Breast epithelium (tissue), 4 donors: ENCODE measurements at regions not wholly inside any gene's neighbourhood (a gene's known extent, or its start where the extent isn't known, plus 50 kb on each side); places are given as distances from the start of the nearest gene placed in this dataset.

Experiments
- DNase-seq, 2 donors: peaks; one replicate each; pipeline ENCODE4 v3.0.0-alpha.2; 2019; ENCODE audit warnings: low spot score in 2 of 2
- H3K27ac ChIP-seq, 2 donors: fragments of 200-600 bp; sonication (generic) in 1 of 2; one replicate each; pipeline ENCODE4 v1.5.1; 2016 to 2019; ENCODE audit warnings: mild to moderate bottlenecking in 1 of 2
- H3K27me3 ChIP-seq, 2 donors: fragments of 200-600 bp; sonication (generic) in 1 of 2; one replicate each; pipeline versions ENCODE4 v1.5.1 to v1.6.0; 2017 to 2019; ENCODE audit warnings: control low read depth in 1 of 2, mild to moderate bottlenecking in 1 of 2
- H3K36me3 ChIP-seq: fragments of 200-600 bp; one replicate; pipeline ENCODE4 v1.5.1; 2019
- H3K4me1 ChIP-seq, 2 donors: fragments of 200-600 bp; sonication (generic); one replicate each; pipeline ENCODE4 v1.5.1; 2016 to 2019; ENCODE audit warnings: control low read depth in 1 of 2
- H3K4me3 ChIP-seq, 3 donors: fragments of 200-600 bp; sonication (generic); 1 replicate in 2 of 3; 2 replicates in 1 of 3; pipeline ENCODE4 v1.5.1; 2016 to 2019; ENCODE audit warnings: mild to moderate bottlenecking in 3 of 3, moderate library complexity in 2 of 3
- H3K9me3 ChIP-seq, 2 donors: fragments of 200-600 bp; sonication (generic) in 1 of 2; one replicate each; pipeline ENCODE4 v1.5.1; 2016 to 2019; ENCODE audit warnings: control low read depth in 1 of 2
- POLR2A ChIP-seq: fragments of 450-650 bp; IDR thresholded peaks from one replicate; pipeline ENCODE4 v1.6.1; 2016; ENCODE audit warnings: antibody characterized with exemption, mild to moderate bottlenecking, moderate library complexity
- POLR2AphosphoS5 ChIP-seq, 3 donors: sonication (generic); formaldehyde crosslinking; IDR thresholded peaks; one replicate each; pipeline ENCODE4 v1.6.1; 2017; ENCODE audit warnings: antibody characterized with exemption in 3 of 3
- intact Hi-C: fragments of 100-400 bp; cut with DNase I; formaldehyde crosslinking; loops from one replicate; pipeline ENCODE4 v1.15.1; 2023; ENCODE audit warnings: low total_unique reads
- TF ChIP-seq, protein P1 (sequence below), 3 donors: fragments of 450-650 bp; IDR thresholded peaks; one replicate each; pipeline ENCODE4 v1.5.1; 2016 to 2017; ENCODE audit warnings: antibody characterized with exemption in 3 of 3, mild to moderate bottlenecking in 3 of 3, moderate library complexity in 3 of 3

DNA sequence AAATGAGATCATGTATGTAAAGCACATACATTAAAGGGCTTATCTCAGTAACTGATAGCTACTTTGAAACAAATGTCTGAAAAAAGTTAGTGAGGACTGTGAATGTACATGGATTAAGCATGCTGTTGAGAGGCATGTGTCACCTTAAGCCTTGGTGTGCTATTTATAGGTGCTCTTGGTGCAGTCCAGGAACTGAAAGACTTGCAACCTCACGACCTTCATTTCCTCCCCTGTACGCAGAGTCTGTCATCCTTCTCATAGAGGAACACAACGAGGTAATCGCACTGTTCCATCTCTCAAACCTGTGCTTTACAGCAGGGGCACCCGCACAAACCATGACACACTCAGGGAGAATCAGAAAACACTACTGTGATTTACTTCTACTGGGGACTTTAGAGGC, 65.6 kb downstream of the UFM1 start:
- Histone ChIP-seq H3K9me3 (no peaks in the 10 kb centered on the region), H3K4me3 (no peak overlapping the region), H3K36me3 (no peaks in the 10 kb centered on the region), H3K27ac (no peak overlapping the region), H3K27me3 (no peaks in the 10 kb centered on the region), H3K4me1 (no peaks in the 10 kb centered on the region)
- no peak for DNase-seq
- TF ChIP-seq POLR2AphosphoS5 (IDR thresholded peaks at IDR 0.05) (no peak), POLR2A (no peak)
- TF ChIP-seq, protein P1, sequence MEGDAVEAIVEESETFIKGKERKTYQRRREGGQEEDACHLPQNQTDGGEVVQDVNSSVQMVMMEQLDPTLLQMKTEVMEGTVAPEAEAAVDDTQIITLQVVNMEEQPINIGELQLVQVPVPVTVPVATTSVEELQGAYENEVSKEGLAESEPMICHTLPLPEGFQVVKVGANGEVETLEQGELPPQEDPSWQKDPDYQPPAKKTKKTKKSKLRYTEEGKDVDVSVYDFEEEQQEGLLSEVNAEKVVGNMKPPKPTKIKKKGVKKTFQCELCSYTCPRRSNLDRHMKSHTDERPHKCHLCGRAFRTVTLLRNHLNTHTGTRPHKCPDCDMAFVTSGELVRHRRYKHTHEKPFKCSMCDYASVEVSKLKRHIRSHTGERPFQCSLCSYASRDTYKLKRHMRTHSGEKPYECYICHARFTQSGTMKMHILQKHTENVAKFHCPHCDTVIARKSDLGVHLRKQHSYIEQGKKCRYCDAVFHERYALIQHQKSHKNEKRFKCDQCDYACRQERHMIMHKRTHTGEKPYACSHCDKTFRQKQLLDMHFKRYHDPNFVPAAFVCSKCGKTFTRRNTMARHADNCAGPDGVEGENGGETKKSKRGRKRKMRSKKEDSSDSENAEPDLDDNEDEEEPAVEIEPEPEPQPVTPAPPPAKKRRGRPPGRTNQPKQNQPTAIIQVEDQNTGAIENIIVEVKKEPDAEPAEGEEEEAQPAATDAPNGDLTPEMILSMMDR (IDR thresholded peaks at IDR 0.05), result no peak
- intact Hi-C loops, result no loop called here

DNA sequence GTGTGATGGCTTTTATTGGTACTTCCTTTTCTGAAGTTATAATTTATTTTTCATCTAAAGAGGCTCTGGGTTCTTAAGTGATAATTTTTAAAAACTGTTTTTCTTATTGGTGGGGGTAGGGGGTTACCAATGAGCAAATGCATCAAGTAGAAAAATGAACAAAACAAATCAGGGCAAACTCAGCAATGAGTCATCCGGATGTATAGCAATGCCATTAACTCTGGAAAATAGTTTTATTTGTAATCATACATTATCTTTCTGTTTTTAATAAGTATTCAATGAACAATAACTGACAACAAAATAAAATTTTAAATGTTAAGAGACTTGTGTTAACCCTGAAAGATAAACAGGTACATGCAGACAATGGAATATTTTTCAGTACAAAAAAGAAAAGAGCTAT, 67.6 kb downstream of the UFM1 start:
- H3K4me3 ChIP-seq, result no peak overlapping the region
- H3K27me3 ChIP-seq, result no peaks in the 10 kb centered on the region
- TF ChIP-seq, protein P1 (IDR thresholded peaks at IDR 0.05), result no peak
- no peaks in the 10 kb centered on the region for H3K4me1 ChIP-seq
- no peak overlapping the region for H3K27ac ChIP-seq
- no peak for DNase-seq
- intact Hi-C loops, result no loop called here
- H3K36me3 ChIP-seq, result no peaks in the 10 kb centered on the region
- H3K9me3 ChIP-seq, result no peaks in the 10 kb centered on the region

DNA sequence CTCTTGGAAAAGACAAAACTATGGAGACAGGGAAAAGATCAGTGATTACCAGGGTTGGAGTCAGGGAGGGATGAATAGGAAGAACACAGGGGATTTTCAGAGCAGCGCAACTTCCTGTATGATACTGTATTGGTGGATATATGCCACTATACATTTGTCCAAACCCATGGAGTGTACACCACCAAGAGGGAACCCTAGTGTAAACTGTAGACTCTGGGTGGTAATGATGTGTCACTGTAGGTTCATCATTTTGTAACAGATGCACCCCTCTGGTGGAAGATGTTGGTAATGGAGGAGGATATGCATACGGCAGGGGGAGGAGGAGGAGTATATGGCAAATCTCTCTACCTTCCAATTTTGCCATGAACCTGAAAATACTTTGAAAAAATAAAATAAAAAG, 68.1 kb downstream of the UFM1 start:
- Histone ChIP-seq H3K4me3 (no peak overlapping the region), H3K27me3 (no peaks in the 10 kb centered on the region), H3K9me3 (no peaks in the 10 kb centered on the region), H3K27ac (no peak overlapping the region), H3K4me1 (no peaks in the 10 kb centered on the region), H3K36me3 (no peaks in the 10 kb centered on the region)
- DNase-seq, result no peak
- TF ChIP-seq POLR2AphosphoS5 (IDR thresholded peaks at IDR 0.05), result no peak
- intact Hi-C loops, result no loop called here

DNA sequence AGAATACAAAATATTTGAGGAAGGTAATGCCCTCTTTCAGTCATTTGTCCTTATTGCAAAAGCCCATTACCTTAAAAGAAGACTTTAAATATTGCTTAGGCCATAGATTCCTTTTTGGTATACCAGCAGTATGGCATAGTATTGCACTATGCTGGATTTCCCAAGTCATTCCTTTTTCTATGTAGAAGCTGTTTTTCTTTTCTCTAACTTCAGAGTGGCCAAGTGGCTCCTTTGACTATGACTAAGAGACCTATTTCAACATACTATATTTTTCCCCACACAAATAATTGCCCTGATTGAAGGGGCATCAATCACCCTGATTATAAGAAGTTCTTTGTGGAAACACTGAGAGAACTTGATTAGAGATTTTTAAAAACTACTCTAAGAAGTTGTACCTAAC, 68.6 kb downstream of the UFM1 start:
- DNase-seq, result no peak
- Histone ChIP-seq H3K9me3 (no peaks in the 10 kb centered on the region), H3K4me3 (no peak overlapping the region), H3K27me3 (no peaks in the 10 kb centered on the region), H3K36me3 (no peaks in the 10 kb centered on the region), H3K27ac (no peak overlapping the region), H3K4me1 (no peaks in the 10 kb centered on the region)
- intact Hi-C loops, result no loop called here
- TF ChIP-seq, protein P1 (IDR thresholded peaks at IDR 0.05), result no peak
- TF ChIP-seq POLR2A (no peak), POLR2AphosphoS5 (IDR thresholded peaks at IDR 0.05) (no peak)

DNA sequence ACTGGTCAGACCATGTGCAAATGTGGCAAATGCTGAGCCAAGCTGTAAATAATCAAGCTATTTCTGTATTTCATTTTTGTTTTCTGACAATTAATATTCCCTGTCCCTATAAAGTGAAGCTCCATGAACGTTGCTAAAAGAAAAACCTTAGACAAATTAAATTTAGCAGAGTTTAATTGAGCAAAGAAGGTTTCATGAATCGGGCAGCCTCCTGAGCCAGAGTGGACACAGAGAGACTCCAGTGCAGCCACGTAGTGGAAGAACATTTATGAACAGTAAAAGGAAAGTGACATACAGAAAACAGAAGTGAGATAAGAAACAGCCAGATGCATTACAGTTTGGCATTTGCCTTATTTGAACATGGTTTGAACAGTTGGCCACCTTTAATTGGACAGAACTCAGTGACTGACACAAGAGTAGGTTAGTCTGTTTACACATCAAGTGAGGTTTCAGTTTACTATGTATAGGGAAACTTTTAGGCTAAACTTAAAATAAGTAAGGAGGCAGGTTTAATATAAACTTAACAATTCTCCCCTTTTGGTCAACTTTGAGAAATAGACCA, 69.7 kb downstream of the UFM1 start:
- H3K27me3 ChIP-seq, result no peaks in the 10 kb centered on the region
- no peaks in the 10 kb centered on the region for H3K9me3 ChIP-seq
- no peak overlapping the region for H3K27ac ChIP-seq
- H3K4me1 ChIP-seq, result no peaks in the 10 kb centered on the region
- no peaks in the 10 kb centered on the region for H3K36me3 ChIP-seq
- no peak overlapping the region for H3K4me3 ChIP-seq
- TF ChIP-seq, protein P1 (IDR thresholded peaks at IDR 0.05), result no peak
- TF ChIP-seq POLR2AphosphoS5 (IDR thresholded peaks at IDR 0.05) (no peak), POLR2A (no peak)
- intact Hi-C loops, result no loop called here
- DNase-seq, result no peak
